ENCODE measurements at regions not wholly inside any gene's neighbourhood (a gene's known extent, or its start where the extent isn't known, plus 50 kb on each side); places are given as distances from the start of the nearest gene placed in this dataset.

DNA sequence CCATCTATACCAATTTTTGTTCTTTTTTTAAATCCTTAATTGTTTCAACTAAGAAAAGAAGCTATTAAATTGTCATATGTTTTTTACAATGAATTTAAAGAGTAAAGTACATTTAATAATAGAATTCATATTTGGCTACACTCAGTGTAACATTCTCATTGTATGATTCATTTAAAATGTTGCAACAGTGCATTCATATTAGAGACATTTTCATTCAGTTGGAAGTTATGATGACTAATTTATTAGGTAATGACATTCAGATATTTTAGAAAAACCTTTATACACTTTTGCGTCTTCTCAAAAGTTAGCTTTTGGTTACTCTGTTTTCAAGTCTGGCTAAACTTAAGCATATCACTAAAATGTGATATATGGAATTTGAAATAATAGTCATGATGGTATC is 887.5 kb upstream of the NRXN1 start:
- no peak for TF ChIP-seq POLR2A (IDR thresholded peaks at IDR 0.05)
- TF ChIP-seq, protein P1, sequence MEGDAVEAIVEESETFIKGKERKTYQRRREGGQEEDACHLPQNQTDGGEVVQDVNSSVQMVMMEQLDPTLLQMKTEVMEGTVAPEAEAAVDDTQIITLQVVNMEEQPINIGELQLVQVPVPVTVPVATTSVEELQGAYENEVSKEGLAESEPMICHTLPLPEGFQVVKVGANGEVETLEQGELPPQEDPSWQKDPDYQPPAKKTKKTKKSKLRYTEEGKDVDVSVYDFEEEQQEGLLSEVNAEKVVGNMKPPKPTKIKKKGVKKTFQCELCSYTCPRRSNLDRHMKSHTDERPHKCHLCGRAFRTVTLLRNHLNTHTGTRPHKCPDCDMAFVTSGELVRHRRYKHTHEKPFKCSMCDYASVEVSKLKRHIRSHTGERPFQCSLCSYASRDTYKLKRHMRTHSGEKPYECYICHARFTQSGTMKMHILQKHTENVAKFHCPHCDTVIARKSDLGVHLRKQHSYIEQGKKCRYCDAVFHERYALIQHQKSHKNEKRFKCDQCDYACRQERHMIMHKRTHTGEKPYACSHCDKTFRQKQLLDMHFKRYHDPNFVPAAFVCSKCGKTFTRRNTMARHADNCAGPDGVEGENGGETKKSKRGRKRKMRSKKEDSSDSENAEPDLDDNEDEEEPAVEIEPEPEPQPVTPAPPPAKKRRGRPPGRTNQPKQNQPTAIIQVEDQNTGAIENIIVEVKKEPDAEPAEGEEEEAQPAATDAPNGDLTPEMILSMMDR (IDR thresholded peaks at IDR 0.05), result no peak
